LNCAP (cell line): ENCODE measurements at regions not wholly inside any gene's neighbourhood (a gene's known extent, or its start where the extent isn't known, plus 50 kb on each side); places are given as distances from the start of the nearest gene placed in this dataset.

Experiments used
- CTCF ChIP-seq: fragments of 450-650 bp; IDR thresholded peaks from 2 replicates; pipeline ENCODE4 v1.5.1; 2017; ENCODE audit warnings: mild to moderate bottlenecking

- no peak for TF ChIP-seq CTCF
Observed at GRCh38 chr10:36630267-36630666, 495.1 kb upstream of the ANKRD30A start.

- TF ChIP-seq CTCF: no peak
Observed at GRCh38 chr10:36629476-36629875, 495.9 kb upstream of the ANKRD30A start.

DNA sequence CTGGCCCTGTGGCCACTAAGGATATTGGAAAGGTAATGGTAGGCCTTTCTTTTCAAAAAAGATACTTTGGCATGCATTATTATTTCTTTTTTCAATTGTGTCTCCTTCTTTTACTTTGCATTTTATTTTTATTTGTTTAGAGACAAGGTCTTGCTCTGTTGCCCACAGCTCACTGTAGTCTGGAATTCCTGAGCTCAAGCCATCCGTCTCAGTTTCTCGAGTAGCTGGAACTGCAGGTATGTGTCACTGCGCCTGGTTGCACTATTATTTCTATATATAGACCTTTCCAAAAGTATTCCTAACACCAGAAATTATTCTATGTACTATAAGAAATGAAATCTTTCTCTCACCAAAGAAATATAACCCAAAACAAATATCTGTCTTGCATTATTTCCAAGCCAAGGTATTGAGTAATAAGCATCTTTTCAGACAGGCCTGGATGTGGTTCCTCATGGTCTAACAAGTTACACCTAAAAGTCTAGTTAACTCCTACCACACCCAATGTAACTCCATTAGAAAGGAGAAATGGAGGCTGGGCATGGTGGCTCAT is 500.8 kb upstream of the ANKRD30A start:
- TF ChIP-seq CTCF: no peak

- no peak for TF ChIP-seq CTCF
Observed at GRCh38 chr10:36621346-36621745, 504.1 kb upstream of the ANKRD30A start.

GRCh38 chr10:36612436-36612835 is 513.0 kb upstream of the ANKRD30A start:
- TF ChIP-seq CTCF: no peak

DNA sequence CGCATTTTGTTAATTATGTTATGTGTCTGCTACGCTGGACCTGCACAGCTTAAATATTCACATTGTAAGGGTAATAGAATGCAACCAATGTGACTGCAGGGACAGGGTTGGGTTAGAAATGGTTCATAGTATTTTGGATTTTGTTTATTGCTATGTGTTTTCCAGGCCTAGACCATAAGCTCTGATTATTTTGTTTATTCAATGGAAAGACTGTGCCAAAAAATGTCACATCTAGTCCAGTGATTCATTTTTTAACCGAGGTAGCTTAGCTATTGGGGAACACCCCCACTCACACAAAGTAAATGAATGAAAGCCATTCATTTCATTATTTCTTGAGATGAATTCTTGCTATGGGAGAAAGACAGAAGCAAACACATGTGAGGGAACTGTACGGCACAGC is 516.5 kb upstream of the ANKRD30A start:
- TF ChIP-seq CTCF: no peak

DNA sequence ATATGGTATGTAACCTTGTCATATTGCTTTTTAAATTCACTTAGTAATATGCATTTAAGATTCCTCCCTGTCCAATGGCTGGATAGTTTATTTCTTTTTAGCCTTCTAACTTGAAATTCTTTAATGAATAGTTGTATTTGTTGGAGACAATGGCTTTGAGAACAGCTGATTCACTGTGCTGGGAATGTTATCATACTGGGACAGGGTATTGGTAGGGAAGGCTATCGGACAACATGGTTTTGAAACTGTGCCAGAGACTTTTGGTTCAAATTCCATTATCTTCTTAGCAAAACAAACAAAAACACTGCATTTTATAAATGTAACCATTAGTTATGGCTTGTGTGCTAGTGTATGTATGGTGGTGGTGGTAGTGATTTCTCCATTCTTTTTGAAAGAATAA is 517.1 kb upstream of the ANKRD30A start:
- no peak for TF ChIP-seq CTCF

- TF ChIP-seq CTCF: no peak
Observed at GRCh38 chr10:36606234-36606839, 519.1 kb upstream of the ANKRD30A start.
